DMS114 treated with DMSO at 0.1 percent for 48 hours (cell line): ENCODE measurements at regions not wholly inside any gene's neighbourhood (a gene's known extent, or its start where the extent isn't known, plus 50 kb on each side); places are given as distances from the start of the nearest gene placed in this dataset.

ENCODE experiments used
- DNase-seq: peaks from one replicate; lab custom pipeline; 2025; ENCODE audit not compliant: unreplicated experiment; lab: John Stamatoyannopoulos, UW

GRCh38 chr1:69295265-69295664 lies 272.5 kb upstream of the LRRC7 start:
- no peak for DNase-seq

- no peak for DNase-seq
These were observed 262.1 kb upstream of the LRRC7 start for GRCh38 chr1:69305621-69306020.

GRCh38 chr1:69312055-69312732 lies 255.5 kb upstream of the LRRC7 start:
- no peak for DNase-seq

- DNase-seq, result no peak
These were observed 254.6 kb upstream of the LRRC7 start for GRCh38 chr1:69313118-69313517.

GRCh38 chr1:69315416-69315815 lies 252.3 kb upstream of the LRRC7 start:
- no peak for DNase-seq

GRCh38 chr1:69315823-69316222 lies 251.9 kb upstream of the LRRC7 start:
- no peak for DNase-seq

- no peak for DNase-seq
These were observed 248.4 kb upstream of the LRRC7 start for GRCh38 chr1:69319287-69319686.

- no peak for DNase-seq
These were observed 246.9 kb upstream of the LRRC7 start for GRCh38 chr1:69320757-69321211.

GRCh38 chr1:69321311-69321710 lies 246.4 kb upstream of the LRRC7 start:
- no peak for DNase-seq

GRCh38 chr1:69328186-69328585 lies 239.5 kb upstream of the LRRC7 start:
- no peak for DNase-seq

GRCh38 chr1:69363236-69363635 lies 204.5 kb upstream of the LRRC7 start:
- DNase-seq, result no peak

GRCh38 chr1:69373520-69373919 lies 194.2 kb upstream of the LRRC7 start:
- no peak for DNase-seq

- no peak for DNase-seq
These were observed 191.3 kb upstream of the LRRC7 start for GRCh38 chr1:69376408-69376807.

- DNase-seq, result no peak
These were observed 190.2 kb upstream of the LRRC7 start for GRCh38 chr1:69377507-69377906.

- DNase-seq, result no peak
These were observed 179.7 kb upstream of the LRRC7 start for GRCh38 chr1:69388044-69388443.

- DNase-seq, result no peak
These were observed 167.6 kb upstream of the LRRC7 start for GRCh38 chr1:69400128-69400527.

- no peak for DNase-seq
These were observed 165.8 kb upstream of the LRRC7 start for GRCh38 chr1:69401879-69402278.

GRCh38 chr1:69403756-69404320 lies 163.9 kb upstream of the LRRC7 start:
- DNase-seq, result no peak

- DNase-seq, result no peak
These were observed 163.2 kb upstream of the LRRC7 start for GRCh38 chr1:69404486-69404885.

GRCh38 chr1:69406244-69406643 lies 161.5 kb upstream of the LRRC7 start:
- no peak for DNase-seq

- DNase-seq, result no peak
These were observed 157.8 kb upstream of the LRRC7 start for GRCh38 chr1:69409731-69410456.

- no peak for DNase-seq
These were observed 157.3 kb upstream of the LRRC7 start for GRCh38 chr1:69410457-69410850.
